GM18498 (cell line): ENCODE measurements at regions not wholly inside any gene's neighbourhood (a gene's known extent, or its start where the extent isn't known, plus 50 kb on each side); places are given as distances from the start of the nearest gene placed in this dataset.
A peak's percentile ranks its signal among the peaks of the same experiment; 100 is the strongest.
"Not testable (repeated sequence)": the region's sequence is repeated elsewhere in the genome, so short reads cannot be mapped to it uniquely, and the experiment has no call there.

Experiments
- ATAC-seq: cut with Tn5 transposase; IDR thresholded peaks from one replicate; pipeline ENCODE4 v1.9.1; 2021; ENCODE audit warnings: mild to moderate bottlenecking, moderate library complexity; ENCODE audit not compliant: unreplicated experiment

DNA sequence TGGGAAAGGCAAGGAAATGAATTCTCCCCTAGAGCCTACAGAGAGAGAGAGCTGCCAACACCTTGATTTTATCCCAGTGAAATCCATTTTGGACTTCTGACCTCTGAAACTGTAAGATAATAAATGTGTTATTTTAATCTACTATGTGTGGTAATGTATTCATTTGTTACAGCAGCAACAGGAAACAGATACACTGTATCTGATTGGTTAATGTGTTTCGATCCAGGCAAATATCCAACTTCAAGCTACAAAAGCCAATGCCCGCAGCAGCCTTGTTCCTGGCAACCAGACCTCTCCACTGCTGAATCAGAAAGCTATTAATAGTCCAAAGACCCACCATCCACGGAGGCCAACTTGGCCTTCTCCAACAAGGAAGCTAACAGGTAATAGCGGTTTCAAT, 318.1 kb downstream of the PTTG2 start:
- no peak for ATAC-seq

DNA sequence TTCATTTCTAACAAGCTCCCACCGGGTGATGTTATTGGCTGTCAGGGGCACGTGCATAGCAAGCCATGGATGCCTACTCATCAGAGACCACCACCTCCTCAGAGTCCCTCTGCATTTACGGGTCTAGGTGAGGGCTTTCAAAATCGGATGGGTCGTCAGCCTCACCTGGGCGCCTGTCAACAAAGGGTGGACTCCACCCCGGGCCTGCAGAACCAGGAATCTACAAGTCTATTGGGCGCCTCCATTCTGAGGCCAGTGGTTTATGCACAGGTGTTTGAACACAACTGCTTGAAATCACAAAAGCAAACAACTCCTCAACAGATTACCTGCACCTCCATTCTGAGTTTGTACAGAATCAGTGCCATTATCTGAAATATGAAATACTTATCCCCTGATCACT, 318.9 kb downstream of the PTTG2 start:
- no peak for ATAC-seq

DNA sequence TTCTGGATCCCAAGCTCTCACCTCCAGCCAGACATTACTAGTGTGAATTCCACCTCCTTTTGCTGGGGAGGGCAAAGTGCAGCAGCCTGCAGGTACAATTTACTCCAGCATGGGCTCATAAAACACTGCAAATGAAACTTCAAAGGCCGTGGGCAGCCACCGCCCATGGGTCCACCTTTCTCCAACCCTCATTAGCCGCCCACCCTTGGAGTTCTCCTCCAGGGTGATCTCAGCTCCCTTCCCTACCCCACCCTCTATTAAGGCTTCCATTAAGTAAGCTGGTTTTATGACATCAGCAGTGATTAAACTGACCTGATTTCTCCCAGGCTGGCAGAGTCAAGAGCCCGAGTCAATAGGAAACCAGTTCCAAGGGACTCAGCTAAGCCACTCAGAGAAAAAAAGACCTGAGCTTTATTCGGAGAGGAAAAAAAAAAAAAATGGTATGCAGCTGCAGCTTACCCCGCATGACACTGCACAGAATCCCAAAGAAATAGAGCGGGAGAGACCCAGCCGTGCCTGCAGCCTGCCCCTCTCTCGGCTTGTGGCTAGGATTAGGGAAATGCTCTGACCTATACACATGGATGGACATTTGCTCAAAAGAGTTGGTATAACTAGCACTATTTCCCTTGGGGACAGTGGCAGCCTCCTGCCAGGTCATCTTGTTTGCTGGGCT, 319.6 kb downstream of the PTTG2 start:
- no peak for ATAC-seq

DNA sequence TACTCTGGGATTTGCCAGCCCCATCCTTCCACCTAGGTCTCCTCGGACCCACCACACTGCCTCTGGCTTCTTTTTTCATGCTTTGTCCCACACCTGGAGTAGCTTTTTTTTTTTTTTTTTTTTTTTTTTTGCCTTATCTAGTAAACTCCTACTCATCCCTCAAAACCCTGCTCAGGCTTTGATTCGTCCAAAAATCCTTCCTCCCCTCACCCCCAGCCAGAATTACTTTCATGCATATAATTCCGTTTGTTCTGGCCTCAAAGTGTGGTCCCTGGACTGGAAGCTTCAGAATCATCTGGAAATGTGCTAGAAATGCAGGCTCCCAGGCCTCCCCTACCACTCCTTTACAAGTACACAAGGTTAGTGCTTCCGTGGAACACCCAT, 320.1 kb downstream of the PTTG2 start:
- ATAC-seq, result no peak

DNA sequence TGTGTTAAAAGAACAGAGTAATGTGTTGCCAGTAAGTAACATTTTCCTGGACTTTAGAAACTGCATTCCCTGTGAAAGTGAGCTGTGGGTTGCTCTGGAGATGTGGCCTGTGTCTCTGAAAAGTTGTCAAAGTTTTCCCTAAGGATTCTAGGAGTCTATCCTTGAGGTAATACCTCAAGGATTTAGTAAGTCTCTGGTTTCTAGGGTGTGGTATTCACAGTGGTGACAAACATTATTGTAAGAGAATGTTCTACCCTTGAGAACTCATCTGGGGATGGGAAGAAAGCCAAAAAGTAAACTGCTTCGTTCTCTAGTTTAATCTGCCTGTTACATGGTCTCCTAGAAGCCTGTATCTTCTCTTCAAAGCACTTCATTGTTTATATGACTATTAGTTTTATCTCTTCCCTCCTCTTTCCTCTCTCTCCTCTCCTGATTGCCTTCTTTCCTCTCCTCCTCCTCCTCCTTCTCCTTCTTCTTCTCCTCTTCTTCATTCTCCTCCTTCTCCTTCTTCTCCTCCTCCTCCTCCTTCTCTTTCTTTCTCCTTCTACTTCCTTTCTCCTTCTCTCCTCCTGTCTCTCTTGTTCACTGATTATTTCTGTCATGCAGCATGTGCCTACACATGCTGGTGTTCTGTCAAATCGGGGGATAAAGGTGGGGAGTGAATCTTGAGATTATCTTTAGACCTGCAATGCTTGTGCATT, 321.3 kb downstream of the PTTG2 start:
- ATAC-seq, result no peak

DNA sequence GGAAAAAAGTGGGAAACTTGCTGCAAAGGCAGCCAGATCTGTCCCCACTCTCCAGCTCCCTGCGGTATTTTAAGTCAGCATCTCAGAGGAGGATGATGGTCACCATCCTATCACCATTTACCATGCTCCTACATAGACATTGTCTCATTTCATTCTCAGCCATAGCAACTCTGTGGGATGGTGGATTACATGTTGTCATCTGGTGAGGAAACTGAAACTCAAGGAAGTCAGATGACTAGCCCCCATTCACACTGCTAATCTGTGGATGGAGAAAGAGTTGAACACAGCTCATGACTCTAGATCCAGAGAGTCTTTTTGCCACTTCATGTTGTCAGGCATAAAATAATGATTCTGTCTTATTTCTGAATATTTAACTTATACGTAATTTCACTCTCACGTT, 323.5 kb downstream of the PTTG2 start:
- ATAC-seq, result no peak

DNA sequence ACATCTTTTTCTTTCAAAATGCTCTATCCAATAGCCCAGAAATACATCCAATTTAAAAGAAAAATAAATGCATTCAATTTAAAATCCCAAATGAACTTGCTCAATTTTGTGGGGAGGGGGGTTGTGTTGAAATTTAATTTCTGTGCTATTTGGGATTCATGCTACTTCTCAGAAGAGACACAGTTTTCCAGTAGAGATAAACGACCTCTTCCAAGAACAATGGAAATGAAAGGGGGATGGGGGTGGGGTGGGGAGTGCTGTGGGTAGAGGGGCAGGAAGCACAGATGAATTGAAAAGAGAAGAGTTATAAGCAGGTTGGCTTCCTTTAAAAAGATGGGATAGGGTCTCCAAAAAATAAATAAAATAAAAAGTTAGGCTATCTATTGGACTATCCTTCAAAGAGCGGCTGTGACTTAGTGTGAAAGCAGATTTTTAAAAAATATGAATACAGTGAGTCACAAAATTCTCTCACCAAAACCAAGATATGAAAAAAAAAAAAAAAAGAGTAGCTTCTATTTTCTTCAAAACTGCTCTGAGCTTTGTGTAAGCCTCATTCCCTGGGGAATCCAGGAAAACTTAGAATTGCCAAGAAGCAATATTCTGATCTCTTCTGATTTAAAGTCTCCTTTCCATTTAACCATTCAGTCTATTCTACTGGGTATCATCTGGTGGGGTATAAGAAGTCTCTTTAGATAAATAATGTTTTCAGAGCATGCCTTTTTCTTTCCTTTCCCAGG, 324.3 kb downstream of the PTTG2 start:
- ATAC-seq, result no peak

DNA sequence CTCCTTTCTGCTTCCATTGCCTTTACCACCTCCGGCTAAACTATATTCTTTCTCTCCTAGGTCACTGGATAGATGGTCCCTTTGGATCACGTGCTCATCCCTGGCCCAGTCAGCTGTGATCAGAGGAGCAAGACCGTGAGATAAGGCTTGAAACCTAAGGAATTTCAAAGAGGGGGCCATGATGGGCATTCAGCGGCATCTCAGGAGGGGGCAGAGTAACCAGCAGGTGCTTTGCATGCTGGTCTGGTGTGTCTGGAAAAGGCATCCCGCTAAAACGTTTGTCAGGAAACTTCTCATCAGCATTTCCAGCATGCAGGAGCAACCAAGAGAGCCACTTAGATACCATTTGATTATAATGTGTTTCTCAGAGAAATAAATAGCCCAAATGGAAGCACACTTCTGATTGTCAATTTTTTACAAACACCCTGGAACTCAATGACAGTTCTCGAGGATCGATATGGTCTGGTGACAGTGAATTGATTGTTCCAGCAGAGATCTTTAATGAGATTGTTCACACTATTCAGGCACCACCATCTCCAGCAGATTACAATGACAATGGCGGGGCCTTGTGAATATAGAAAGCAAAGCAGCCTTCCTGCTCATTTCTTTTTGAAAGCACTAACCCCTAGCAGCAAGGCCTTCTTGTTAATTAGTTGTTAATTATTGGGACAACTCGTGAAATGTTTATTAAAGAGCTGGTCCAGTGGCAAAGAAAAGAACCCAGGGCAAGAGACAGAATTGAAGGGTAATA, 327.1 kb downstream of the PTTG2 start:
- ATAC-seq, result no peak

DNA sequence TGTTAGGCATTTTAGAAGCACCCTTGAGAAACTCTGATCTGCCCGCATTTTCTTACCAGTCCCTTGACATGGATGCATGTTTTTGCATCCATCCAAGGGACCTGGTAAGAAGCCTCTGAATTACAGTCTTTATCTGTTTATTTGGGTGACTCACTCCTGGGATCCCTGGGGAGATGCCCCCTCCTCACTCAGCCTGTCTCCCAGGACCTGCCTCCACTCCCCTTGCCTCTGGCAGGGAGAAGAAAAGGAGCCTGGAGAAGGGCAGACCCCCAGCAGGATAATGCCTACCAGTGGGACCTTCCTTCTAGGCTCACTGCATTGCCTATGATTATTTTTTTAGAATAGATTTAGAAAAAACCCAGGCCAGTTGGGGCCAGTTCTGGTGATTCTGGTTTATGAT, 329.4 kb downstream of the PTTG2 start:
- ATAC-seq, result no peak

DNA sequence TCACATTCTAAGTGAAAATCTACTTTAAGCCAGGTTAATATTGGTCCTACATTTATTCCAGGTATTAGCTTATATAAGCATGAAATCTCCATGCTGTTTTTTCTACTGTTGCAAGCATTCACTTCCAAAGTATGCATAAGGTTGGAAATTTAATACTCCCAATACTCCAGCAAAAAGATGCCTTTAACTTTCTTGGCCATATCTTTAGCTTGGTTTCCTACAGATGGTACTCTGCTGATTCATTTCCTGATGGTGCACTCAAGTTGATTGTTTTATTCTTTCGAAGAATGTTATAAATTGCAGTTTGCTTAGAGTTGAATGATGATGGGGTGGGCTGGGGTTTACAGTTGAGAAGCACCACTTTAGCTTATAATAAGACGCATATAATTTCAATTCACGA, 330.2 kb downstream of the PTTG2 start:
- no peak for ATAC-seq

DNA sequence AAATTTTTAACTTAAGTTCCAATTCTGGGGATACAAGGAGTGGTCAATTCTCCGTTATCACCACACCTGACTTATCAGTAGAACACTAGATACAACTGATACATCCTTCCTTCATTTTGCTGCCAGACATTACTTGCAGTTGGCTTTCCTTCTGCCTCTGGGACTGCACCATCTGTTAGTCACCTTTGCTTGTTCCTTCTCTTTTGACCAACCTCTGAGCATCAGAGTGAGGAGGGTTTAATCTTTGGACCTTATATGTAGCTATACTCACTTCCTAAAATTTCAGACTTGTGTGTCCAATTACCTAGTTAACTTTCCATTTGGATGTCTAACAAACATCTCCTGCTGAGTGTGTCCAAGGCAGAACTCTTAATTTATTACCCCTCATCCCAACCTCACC, 330.7 kb downstream of the PTTG2 start:
- no peak for ATAC-seq

DNA sequence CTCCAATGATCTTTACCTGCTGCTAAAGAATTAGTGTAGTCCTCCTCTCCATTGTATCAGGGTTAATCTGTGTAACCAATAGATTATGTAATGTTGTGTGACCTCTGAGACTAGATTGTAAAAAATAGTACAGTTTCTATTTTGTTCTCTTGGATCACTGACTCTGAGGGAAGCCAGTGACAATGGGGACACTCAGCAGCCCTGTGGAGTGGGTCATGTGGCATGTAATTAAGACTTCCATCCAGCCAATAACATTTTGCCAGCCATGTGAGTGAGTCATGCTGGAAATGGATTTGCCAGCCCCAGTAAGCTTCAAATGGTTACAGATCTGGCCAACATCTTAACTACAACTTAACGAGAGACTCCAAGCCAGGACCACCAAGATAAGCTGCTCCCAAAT, 332.3 kb downstream of the PTTG2 start:
- no peak for ATAC-seq

DNA sequence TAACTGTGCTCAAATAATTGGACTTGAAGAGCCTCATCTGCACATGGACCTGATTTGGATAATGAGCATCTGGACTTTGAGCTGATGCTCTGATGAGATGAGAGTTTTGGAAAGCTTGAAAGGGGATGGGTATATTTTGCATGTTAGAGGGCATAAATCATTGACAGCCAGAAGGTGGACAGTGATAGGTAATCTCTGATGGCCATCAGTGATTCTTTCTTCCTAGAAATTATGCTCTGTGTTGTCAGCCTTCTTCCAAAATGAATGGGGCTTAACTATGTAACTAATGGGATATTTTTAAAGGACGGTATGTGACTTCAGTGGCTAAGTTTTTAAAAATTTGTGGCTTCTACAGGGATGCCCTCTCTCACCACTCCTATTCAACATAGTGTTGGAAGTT, 334.0 kb downstream of the PTTG2 start:
- no peak for ATAC-seq

DNA sequence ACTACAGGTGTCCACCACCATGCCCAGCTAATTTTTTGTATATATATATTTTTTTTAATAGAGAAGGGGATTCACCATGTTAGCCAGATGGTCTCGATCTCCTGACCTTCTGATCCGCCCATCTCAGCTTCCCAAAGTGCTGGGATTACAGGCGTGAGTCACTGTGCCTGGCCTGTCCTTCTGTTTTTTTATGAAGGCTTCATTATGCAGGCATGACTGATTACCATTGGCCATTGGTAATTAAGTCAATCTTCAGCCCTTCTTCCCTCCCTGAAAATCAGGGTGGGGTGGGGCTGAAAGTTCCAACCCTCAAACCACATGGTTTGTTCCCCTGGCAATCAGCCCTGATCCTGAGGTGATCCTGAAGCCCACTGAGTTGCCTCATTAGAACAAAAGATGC, 336.9 kb downstream of the PTTG2 start:
- ATAC-seq, result no peak

DNA sequence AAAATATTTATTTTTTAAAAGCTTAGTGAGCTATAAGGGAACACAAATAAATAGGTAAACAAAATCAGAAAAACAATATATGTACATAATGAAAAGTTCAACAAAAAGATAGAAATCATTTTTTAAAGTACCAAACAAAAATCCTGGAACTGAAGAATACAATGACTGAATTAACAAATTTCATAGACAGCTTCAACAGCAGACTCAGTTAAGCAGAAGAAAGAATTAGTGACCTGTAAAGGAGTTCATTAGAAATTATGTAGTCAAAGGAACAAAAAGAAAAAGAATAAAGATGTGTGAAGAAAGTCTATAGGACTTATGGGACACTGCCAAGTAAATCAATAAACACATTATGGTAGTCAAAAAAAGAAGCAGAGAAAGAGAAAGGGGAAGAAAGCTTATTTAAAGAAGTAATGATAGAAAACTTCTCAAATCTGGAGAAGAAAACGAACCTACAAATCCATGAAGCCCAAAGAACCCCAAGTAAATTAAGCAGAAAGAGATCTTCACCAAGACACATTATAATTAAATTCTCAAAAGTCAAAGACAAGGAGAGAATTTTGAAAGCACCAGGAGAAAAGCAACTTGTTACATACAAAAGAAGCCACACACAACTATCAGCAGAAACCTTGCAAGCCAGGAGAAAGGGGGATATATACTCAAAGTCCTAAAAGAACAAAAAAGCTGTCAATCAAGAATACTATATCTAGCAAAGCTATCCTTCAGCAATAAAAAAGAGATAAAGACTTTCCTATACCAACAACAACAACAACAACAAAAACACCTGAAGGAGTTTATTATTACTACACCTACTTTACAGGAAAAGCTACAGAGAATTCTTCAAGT, 338.9 kb downstream of the PTTG2 start:
- ATAC-seq, result no peak

DNA sequence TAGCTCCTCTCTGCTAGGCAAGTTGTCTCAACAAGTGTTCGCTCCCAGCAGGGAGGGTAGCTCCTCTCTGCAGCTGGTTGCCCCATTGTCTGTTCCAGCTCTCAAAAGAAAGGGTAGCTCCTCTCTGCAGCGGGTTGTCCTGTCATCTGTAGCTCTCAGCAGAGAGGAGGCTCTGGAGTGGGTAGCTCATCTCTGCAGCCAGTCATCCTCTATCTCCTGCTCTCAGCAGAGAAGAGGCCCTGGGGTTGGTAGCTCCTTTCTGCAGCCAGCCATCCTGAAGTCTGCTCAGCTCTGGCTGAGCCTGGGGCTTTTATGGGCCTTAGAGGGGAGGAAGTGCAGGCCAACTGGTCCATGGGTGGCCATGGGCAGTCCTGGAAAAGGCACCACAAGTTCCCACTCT, 342.7 kb downstream of the PTTG2 start:
- no peak for ATAC-seq

DNA sequence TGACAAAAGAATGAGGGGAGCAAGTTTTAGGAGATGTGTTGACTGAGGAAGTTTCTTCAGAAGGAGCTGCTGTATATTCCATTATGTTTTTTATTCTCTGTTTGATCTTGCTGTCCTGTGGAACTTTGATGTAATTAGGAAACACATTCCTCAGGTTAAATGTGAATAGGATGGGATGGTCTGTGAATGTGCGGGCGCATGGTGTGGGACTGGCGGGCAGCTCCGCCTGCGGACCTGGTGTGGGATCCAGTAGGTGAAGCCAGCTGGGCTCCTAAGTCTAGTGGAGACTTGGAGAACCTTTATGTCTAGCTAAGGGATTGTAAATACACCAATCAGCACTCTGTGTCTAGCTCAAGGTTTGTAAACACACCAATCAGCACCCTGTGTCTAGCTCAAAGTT, 344.3 kb downstream of the PTTG2 start:
- not testable (repeated sequence) for ATAC-seq

DNA sequence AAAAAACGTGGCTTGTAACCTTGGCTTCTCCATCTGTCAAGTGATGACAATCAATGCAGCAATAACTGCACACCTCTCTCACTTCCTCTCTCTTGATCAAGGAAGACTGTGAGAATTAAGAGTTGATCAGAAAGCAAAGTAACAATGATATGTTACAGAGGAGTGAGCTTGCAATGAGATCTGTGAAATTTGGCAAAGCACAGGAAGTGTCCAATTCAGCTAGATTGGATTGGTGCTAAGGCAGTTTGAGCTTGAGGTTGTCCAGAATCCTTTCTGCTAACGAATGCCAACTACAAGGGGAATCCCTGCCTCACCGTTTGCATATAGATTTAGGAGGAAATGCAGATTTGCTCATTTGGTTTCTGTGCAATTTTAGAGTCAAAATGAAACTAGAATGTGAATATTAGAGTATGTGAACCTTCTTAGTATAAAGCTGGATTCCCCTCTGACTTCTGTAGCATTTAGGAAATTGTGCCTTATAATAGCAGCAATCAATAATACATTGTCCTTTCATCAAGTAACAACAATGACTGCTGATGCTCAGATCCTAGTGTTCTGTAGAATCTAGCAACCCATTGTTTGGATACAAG, 346.4 kb downstream of the PTTG2 start:
- peak; percentile 54 for ATAC-seq

DNA sequence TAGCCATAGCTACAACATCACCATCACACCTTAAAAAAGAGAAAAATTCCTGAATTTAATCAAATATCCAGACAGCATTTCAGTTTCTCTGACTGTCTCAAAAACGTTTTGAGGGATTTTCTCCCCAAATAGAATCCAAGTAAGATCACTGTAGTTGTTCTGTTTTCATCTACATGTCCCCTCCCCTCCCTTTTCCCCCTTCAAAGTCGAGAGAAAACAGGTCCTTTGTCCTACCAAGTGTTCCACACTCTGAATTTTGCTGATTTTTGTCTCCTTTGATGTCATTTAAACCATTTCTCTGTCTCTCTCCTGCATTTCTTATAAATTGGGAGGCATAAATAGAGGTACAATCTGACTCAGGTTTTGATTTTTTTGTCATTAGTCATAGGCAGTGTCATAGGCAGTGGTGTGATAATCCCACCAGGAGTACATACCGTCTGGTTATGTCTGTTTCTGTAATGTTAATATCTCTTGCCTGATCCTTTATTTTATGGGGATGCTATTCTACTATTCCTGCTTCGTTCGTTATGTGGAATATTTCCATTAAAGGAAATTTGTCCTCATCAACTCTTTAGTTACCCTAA, 348.6 kb downstream of the PTTG2 start:
- no peak for ATAC-seq

DNA sequence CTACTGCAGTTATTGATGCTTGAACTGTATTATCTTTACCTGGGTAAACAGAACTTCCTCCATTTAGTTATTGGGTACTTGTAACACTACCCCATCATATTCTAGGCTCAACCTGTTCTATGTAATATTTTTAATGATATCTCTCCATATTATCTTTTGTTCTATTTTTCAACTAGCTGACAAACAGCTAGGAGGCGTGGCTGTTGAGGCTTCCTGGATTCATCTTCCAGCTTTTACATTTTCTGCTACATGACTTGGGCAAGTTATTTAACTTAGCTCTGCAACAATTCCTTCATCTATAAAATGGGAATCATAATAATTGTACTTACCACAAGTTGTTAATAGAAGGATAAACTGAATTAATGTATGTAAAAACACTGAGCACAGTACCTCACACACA, 349.3 kb downstream of the PTTG2 start:
- ATAC-seq, result no peak
